SK-MEL-5 (cell line): ENCODE measurements at regions not wholly inside any gene's neighbourhood (a gene's known extent, or its start where the extent isn't known, plus 50 kb on each side); places are given as distances from the start of the nearest gene placed in this dataset.
"Not testable (repeated sequence)": the region's sequence is repeated elsewhere in the genome, so short reads cannot be mapped to it uniquely, and the experiment has no call there.

ENCODE experiments used
- DNase-seq: peaks from one replicate; pipeline ENCODE4 v3.0.0-alpha.2; 2016; ENCODE audit warnings: low read depth, low spot score
- in situ Hi-C: cut with HindIII; loops from 2 replicates; pipeline ENCODE4 v1.10.0; 2016; ENCODE audit warnings: low sequenced_read_pairs, high pct_unique_total_duplicates, low pct_unique_long_range_greater_than_20kb

- no peak for DNase-seq
- in situ Hi-C loops, result no loop called here
These were observed 111.1 kb downstream of the KLF8 start for GRCh38 chrX:56343219-56343618.

GRCh38 chrX:56343664-56344063, 111.5 kb downstream of the KLF8 start:
- in situ Hi-C loops, result no loop called here
- no peak for DNase-seq

DNA sequence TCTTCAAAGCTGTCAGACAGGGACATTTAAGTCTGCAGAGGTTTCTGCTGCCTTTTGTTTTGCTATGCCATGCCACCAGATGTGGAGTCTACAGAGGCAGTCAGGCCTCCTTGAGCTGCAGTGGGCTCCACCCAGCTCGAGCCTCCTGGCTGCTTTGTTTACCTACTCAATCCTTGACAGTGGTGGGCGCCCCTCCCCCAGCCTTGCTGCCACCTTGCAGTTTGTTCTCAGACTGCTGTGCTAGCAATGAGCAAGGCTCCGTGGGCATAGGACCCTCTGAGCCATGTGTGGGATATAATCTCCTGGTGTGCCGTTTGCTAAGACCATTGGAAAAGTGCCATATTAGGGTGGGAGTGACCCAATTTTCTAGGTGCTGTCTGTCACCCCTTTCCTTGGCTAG, 126.0 kb downstream of the KLF8 start:
- in situ Hi-C loops, DNase-seq: not testable (repeated sequence)

GRCh38 chrX:56365171-56365570, 133.0 kb downstream of the KLF8 start:
- in situ Hi-C loops, DNase-seq: not testable (repeated sequence)

DNA sequence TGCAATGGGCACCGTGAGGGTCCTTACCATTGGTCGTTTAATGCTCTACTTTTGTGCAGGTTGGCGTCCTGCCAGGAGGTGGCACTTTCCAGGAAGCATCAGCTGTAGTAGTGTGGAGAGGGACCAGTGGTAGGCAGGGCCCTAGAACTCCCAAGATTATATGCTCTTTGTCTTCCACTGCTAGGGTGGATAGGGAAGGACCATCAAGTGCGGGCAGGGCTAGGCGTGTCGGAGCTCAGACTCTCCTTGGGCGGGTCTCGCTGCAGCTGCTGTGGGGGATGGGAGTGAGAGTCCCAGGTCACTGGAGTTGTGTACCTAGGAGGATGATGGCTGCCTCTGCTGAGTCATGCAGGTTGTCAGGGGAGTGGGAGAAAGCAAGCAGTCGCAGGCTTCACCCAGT, 134.7 kb downstream of the KLF8 start:
- DNase-seq, result no peak
- in situ Hi-C loops, result no loop called here

DNA sequence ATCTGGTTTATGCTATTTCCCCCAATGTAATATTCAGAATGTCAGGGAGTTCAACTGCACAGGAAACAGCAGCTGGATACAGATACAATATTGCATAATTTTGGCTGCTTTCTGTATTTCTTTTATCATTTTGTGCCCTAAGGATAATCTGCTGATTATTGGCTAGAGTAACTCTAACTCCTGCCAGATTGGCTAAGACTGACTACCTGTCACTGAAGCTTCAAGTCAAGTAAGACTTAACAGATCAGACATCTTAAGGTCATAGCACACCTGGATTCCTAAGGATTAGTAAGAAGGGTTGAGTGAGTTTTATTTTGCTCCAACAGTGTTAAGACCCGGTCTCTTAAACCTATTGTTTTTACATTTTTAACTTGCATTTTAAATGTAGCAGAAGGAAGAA, 136.8 kb downstream of the KLF8 start:
- no peak for DNase-seq
- in situ Hi-C loops, result no loop called here

- DNase-seq, in situ Hi-C loops: not testable (repeated sequence)
These were observed 148.0 kb downstream of the KLF8 start for GRCh38 chrX:56379984-56380780.

GRCh38 chrX:56382278-56382677, 150.1 kb downstream of the KLF8 start:
- DNase-seq, result no peak
- in situ Hi-C loops, result no loop called here

DNA sequence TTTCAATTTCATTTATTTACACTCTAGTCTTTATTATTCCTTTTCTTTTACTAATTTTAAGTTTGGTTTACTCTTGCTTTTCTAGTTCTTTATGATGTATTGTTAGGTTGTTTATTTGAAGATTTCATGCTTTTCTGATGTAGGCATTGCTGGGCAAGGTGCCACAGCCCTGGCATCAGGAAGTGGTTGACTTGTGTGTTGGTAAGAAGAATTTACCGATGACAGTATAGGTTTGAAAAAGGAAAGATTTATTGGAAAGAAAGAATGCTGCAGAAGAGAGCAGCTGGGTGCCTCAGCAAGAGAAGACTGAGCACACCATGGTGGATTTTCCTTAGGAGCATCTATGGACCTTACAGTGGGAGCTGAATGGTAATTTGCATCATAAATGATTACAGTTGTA, 153.2 kb downstream of the KLF8 start:
- in situ Hi-C loops, result no loop called here
- DNase-seq, result no peak

GRCh38 chrX:56385960-56386359, 153.8 kb downstream of the KLF8 start:
- in situ Hi-C loops, result no loop called here
- DNase-seq, result no peak

DNA sequence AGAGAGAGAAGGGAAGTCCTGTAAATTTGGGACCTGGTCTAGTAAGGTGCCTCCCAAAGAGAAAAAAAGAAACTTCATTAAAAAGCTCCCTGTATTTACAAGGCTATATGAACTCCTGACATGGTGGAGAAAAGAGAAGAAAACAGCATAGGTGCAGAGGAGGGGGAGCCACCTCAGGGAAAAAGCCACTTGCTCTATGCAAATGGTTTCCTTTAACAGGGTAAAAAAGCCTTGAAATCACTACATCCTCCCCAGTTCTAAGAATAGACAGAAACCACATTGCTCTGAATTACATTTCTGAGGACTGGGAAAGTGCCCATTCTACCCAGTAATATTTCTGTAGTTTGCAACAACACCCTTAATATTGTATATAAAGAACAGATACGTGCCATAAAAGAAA, 165.5 kb downstream of the KLF8 start:
- in situ Hi-C loops, result no loop called here
- no peak for DNase-seq

GRCh38 chrX:56402207-56402606, 161.2 kb upstream of the UBQLN2 start:
- in situ Hi-C loops, result no loop called here
- no peak for DNase-seq

DNA sequence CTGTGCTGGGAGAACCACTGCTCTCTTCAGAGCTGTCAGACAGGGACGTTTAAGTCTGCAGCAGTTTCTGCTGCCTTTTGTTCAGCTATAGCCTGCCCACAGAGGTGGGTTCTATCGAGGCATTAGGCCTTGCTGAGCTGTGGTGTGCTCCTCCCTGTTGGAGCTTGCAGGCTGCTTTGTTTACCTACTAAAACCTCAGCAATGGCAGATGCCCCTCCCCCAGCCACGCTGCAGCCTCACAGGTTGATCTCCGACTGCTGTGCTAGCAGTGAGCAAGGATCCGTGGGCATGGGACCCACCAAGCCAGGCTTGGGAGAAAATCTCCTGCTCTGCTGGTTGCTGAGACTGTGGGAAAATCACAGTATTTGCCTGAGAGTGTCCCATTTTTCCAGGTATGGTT, 133.8 kb upstream of the UBQLN2 start:
- no peak for DNase-seq
- in situ Hi-C loops, result no loop called here

DNA sequence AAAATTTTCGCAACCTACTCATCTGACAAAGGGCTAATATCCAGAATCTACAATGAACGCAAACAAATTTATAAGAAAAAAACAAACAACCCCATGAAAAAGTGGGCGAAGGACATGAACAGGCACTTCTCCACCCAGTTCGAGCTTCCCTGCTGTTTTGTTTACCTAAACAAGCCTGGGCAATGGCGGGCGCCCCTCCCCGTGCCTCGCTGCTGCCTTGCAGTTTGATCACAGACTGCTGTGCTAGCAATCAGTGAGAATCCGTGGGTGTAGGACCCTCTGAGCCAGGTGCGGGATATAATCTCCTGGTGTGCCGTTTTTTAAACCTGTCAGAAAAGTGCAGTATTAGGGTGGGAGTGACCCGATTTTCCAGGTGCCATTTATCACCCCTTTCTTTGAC, 111.4 kb upstream of the UBQLN2 start:
- in situ Hi-C loops, DNase-seq: not testable (repeated sequence)

GRCh38 chrX:56462389-56462788, 101.0 kb upstream of the UBQLN2 start:
- in situ Hi-C loops, result no loop called here
- DNase-seq, result no peak

DNA sequence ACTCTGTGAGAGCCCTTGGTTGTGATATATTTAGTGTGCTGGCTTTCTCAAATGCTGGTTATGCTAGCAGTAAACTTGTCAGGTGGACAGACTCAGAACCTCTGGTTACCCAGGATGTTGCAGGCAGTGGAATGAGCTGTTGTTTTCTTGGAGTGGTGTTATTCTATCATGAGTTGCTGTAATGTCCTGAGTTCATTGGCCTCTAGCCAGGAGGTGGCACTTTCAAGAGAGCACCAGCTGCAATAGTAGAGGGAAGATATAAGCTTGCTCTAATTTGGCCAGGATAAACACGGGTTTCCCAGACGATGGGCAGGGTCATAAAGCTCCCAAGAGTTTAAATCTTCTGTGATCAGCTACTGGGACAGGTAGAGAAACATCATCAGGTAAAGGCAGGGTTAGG, 95.0 kb upstream of the UBQLN2 start:
- no peak for DNase-seq
- in situ Hi-C loops, result no loop called here

DNA sequence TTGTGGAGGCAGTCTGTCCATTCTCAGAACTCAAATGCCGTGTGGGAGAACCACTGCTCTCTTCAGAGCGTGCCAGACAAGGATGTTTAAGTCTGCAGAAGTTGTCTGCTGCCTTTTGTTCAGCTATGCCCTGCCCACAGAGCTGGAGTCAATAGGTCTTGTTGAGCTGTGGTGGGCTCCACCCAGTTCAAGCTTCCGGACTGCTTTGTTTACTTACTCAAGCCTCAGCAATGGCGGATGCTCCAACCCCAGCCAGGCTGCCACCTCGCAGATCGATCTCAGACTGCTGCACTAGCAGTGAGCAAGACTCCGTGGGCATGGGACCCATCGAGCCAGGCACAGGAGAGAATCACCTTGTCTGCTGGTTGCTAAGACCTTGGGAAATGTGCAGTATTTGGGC, 68.5 kb upstream of the UBQLN2 start:
- in situ Hi-C loops, result not testable (repeated sequence)

DNA sequence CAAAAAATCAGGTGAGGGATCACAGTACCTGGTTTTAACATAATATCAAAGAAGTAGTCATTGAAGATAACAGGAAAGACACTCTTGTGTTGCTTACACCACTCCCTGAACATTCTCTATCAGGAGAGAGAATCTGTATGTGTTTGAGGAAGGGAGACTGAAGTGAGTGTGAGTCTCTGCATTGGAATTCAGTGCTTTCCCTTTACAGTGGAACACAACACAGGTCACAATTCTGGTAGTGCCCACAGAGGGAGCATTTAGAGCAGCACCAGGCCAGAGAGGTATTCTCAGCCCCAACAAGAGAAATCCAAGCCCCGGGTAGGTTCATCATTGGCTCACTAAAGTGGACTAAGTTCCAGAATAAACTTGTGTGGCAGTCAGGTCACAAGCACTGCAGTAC, 64.7 kb upstream of the UBQLN2 start:
- in situ Hi-C loops, result no loop called here

More for the DNA sequence above, 68.5 kb upstream of the UBQLN2 start:
- DNase-seq, result not testable (repeated sequence)

GRCh38 chrX:56499372-56499771, 64.1 kb upstream of the UBQLN2 start:
- DNase-seq, result no peak

More for the DNA sequence above, 64.7 kb upstream of the UBQLN2 start:
- no peak for DNase-seq

More at GRCh38 chrX:56499372-56499771, 64.1 kb upstream of the UBQLN2 start:
- in situ Hi-C loops, result no loop called here
